ENCODE measurements at regions not wholly inside any gene's neighbourhood (a gene's known extent, or its start where the extent isn't known, plus 50 kb on each side); places are given as distances from the start of the nearest gene placed in this dataset.
"Not testable (repeated sequence)": the region's sequence is repeated elsewhere in the genome, so short reads cannot be mapped to it uniquely, and the experiment has no call there.

DNA sequence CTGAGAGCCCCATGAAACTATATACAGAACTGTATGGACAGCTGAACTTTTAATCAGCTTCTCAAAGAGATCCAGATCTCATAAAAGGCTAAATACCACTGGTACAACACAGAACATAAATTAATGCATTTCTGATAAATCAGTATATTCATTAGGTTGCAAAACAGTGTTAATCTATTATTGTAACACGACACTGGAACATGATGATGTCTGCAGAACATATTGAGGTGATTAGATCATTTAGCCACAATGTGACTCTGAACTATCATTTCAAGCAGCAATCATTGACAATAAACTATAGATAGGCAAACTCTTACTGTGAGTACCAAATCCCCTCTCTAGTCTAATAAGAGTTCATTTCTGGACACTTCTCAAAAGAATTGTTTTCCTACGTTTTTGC is 50.3 kb downstream of the GASK1B start:
- WGBS, result 52% methylated on average over 2 of the region's 2 CpGs
- H3K27ac ChIP-seq (ENCODE audit: low read depth), result no peak overlapping the region
- H3K4me3 ChIP-seq (ENCODE audit: low read depth, low read length), result no peak overlapping the region
- DNase-seq (ENCODE audit: extremely low spot score), result no peak
- peaks cover 2% of the 10 kb centered on the region for H3K36me3 ChIP-seq (ENCODE audit: insufficient read depth)
- H3K4me1 ChIP-seq (ENCODE audit: insufficient read depth), result no peaks in the 10 kb centered on the region

DNA sequence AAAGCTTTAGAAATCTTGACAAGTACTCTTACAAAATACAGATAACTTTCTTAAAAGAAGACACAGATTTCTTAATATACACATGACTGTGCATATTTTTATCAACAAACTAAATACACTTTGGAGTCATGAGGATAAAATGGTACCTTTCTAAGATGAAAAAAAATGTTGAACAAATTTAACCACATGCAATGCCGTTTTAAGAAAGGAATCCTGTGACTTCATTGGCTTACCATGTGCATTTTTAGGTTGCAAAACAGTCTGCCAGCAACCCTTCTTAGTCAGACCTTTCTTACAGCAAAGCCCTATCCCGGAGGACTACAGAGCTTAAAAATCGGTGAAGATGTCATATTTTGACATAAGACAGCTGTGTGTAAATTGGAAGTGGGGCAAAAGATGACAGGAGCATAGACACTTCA is 51.7 kb downstream of the GASK1B start:
- WGBS, result 13% methylated on average over 3 of the region's 3 CpGs
- no peak overlapping the region for H3K27ac ChIP-seq (ENCODE audit: low read depth)
- H3K36me3 ChIP-seq (ENCODE audit: insufficient read depth), result peaks cover 2% of the 10 kb centered on the region
- no peaks in the 10 kb centered on the region for H3K4me1 ChIP-seq (ENCODE audit: insufficient read depth)
- H3K4me3 ChIP-seq (ENCODE audit: low read depth, low read length), result no peak overlapping the region
- peak; percentile 78 for DNase-seq (ENCODE audit: extremely low spot score)

- H3K4me3 ChIP-seq (ENCODE audit: low read depth, low read length); H3K27ac ChIP-seq (ENCODE audit: low read depth): not testable (repeated sequence)
- DNase-seq (ENCODE audit: extremely low spot score), result peak; percentile 79
These were observed 52.1 kb downstream of the GASK1B start for GRCh38 chr4:158120645-158121151.

GRCh38 chr4:158112611-158113010 is 60.2 kb downstream of the GASK1B start:
- no peak overlapping the region for H3K4me3 ChIP-seq (ENCODE audit: low read depth, low read length)
- no peaks in the 10 kb centered on the region for H3K36me3 ChIP-seq (ENCODE audit: insufficient read depth)
- H3K4me1 ChIP-seq (ENCODE audit: insufficient read depth), result no peaks in the 10 kb centered on the region
- DNase-seq (ENCODE audit: extremely low spot score), result no peak
- no peak overlapping the region for H3K27ac ChIP-seq (ENCODE audit: low read depth)

More at GRCh38 chr4:158120645-158121151, 52.1 kb downstream of the GASK1B start:
- not testable (repeated sequence) for H3K36me3 ChIP-seq (ENCODE audit: insufficient read depth); H3K4me1 ChIP-seq (ENCODE audit: insufficient read depth)
- 16% methylated on average over 6 of the region's 6 CpGs for WGBS

DNA sequence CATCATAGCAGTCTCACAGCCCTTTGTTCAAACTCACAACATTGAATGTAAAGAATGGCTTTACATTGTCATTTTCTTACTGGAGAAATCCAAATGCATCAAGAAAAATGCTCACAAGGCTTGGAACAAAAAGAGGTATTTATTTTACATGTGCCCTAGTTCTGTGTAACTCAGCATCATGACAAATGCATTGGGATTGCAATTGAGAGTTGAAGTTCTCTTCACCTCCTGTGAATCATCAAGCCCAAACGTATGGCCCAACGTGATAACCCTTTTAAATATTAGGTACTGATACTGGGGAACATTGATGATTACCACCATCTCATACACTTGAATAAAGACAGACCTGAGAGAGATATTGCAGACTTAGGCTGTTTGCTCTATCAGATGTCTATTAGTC is 61.6 kb downstream of the GASK1B start:
- no peaks in the 10 kb centered on the region for H3K4me1 ChIP-seq (ENCODE audit: insufficient read depth)
- H3K4me3 ChIP-seq (ENCODE audit: low read depth, low read length), result no peak overlapping the region
- H3K27ac ChIP-seq (ENCODE audit: low read depth), result no peak overlapping the region
- H3K36me3 ChIP-seq (ENCODE audit: insufficient read depth), result no peaks in the 10 kb centered on the region
- DNase-seq (ENCODE audit: extremely low spot score), result no peak
- 86% methylated on average over 2 of the region's 2 CpGs for WGBS

GRCh38 chr4:158102904-158103303 is 69.9 kb downstream of the GASK1B start:
- 75% methylated on average over 4 of the region's 4 CpGs for WGBS
- Histone ChIP-seq H3K4me1 (ENCODE audit: insufficient read depth) (no peaks in the 10 kb centered on the region), H3K36me3 (ENCODE audit: insufficient read depth) (no peaks in the 10 kb centered on the region), H3K27ac (ENCODE audit: low read depth) (no peak overlapping the region), H3K4me3 (ENCODE audit: low read depth, low read length) (no peak overlapping the region)
- no peak for DNase-seq (ENCODE audit: extremely low spot score)

DNA sequence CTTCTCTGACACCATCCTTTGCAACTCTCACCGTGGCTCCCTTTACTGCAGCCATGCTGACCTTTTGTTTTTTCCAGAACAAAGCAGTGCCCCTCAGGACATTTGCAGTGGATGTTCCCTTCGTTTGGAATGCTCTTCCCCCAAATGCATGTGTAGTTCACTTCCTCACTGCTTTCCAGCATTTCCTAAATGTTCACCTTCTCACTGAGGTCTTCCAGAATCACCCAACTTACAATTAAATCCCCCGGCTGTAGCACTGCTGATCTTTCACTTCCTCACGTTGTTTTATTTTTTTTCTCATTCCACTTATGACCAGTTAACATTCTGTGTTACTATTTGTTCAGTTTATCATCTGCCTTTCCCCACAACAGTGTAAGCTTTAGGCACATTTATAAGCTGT is 73.1 kb downstream of the GASK1B start:
- no peak overlapping the region for H3K4me3 ChIP-seq (ENCODE audit: low read depth, low read length)
- H3K36me3 ChIP-seq (ENCODE audit: insufficient read depth), result no peaks in the 10 kb centered on the region
- WGBS, result 58% methylated on average over 4 of the region's 4 CpGs
- H3K27ac ChIP-seq (ENCODE audit: low read depth), result no peak overlapping the region
- no peak for DNase-seq (ENCODE audit: extremely low spot score)
- no peaks in the 10 kb centered on the region for H3K4me1 ChIP-seq (ENCODE audit: insufficient read depth)

DNA sequence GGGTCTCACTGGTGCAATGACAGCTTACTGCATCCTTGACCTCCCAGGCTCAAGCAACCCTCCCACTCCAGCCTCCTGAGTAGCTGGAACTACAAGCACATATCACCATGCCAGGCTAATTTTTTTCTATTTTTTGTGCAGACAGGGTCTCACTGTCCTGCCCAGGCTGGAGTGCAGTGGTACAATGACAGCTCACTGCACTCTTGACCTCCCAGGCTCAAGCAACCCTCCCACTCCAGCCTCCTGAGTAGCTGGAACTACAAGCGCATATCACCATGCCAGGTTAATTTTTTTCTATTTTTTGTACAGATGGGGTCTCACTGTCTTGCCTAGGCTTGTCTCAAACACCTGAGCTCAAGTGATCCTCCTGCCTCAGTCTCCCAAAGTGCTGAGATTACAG is 74.0 kb downstream of the GASK1B start:
- WGBS, result 100% methylated on average over 1 of the region's 1 CpG
- no peaks in the 10 kb centered on the region for H3K4me1 ChIP-seq (ENCODE audit: insufficient read depth)
- no peaks in the 10 kb centered on the region for H3K36me3 ChIP-seq (ENCODE audit: insufficient read depth)
- H3K27ac ChIP-seq (ENCODE audit: low read depth), result no peak overlapping the region
- no peak overlapping the region for H3K4me3 ChIP-seq (ENCODE audit: low read depth, low read length)
- DNase-seq (ENCODE audit: extremely low spot score), result no peak

GRCh38 chr4:158094413-158095134 is 78.3 kb downstream of the GASK1B start:
- WGBS, result 93% methylated on average over 1 of the region's 1 CpG
- peak overlapping the region; percentile 73 for H3K27ac ChIP-seq (ENCODE audit: low read depth)
- no peaks in the 10 kb centered on the region for H3K36me3 ChIP-seq (ENCODE audit: insufficient read depth)
- peak; percentile 62 for DNase-seq (ENCODE audit: extremely low spot score)
- no peak overlapping the region for H3K4me3 ChIP-seq (ENCODE audit: low read depth, low read length)
- H3K4me1 ChIP-seq (ENCODE audit: insufficient read depth), result peaks cover 2% of the 10 kb centered on the region

DNA sequence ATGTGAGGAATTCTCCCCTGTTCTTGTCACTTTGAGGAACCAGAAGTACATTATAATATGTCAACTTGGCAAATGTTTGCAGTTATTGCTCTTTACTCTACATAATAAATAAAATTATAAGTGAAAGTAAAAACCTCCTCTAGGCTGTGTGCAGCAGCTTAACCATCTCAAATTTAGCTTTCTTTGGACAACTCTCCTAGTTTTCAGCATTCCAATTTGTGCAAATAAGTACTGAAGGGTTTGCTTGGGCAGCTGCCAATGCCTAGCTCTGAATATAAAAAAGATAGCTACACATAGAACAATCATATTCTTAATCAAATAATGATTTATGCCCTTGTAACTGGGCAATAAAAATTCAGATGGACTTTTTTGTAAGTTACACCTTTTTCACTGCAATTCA is 82.5 kb downstream of the GASK1B start:
- H3K4me3 ChIP-seq (ENCODE audit: low read depth, low read length), result no peak overlapping the region
- peaks cover 2% of the 10 kb centered on the region for H3K4me1 ChIP-seq (ENCODE audit: insufficient read depth)
- no peaks in the 10 kb centered on the region for H3K36me3 ChIP-seq (ENCODE audit: insufficient read depth)
- no peak overlapping the region for H3K27ac ChIP-seq (ENCODE audit: low read depth)
- DNase-seq (ENCODE audit: extremely low spot score), result peak; percentile 54

GRCh38 chr4:158089897-158090296 is 82.9 kb downstream of the GASK1B start:
- not testable (repeated sequence) for DNase-seq (ENCODE audit: extremely low spot score); H3K4me3 ChIP-seq (ENCODE audit: low read depth, low read length); H3K27ac ChIP-seq (ENCODE audit: low read depth); H3K4me1 ChIP-seq (ENCODE audit: insufficient read depth); H3K36me3 ChIP-seq (ENCODE audit: insufficient read depth)
- WGBS, result 90% methylated on average over 21 of the region's 21 CpGs

DNA sequence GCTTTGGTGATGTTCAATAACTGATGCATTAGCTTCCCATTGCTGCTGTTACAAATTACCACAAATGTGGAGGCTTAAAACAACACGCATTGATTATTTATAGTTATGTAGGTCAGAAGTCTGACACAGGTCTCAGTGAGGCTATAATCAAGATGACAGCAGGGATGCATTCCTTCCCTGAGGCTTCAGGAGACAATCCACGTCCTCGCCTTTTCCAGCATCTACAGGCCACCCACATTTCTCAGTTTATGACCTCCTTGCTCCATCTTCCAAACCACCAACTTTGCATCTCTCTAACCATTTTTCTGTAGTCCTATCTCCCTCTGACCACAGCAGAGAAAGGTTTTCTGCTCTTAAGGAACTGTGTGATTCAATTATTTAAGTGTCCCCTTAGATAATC is 92.5 kb downstream of the GASK1B start:
- WGBS, result 64% methylated on average over 3 of the region's 3 CpGs
- DNase-seq (ENCODE audit: extremely low spot score), result no peak
- Histone ChIP-seq H3K27ac (ENCODE audit: low read depth) (no peak overlapping the region), H3K36me3 (ENCODE audit: insufficient read depth) (no peaks in the 10 kb centered on the region), H3K4me1 (ENCODE audit: insufficient read depth) (no peaks in the 10 kb centered on the region), H3K4me3 (ENCODE audit: low read depth, low read length) (no peak overlapping the region)

GRCh38 chr4:158079661-158080060 is 93.2 kb downstream of the GASK1B start:
- DNase-seq (ENCODE audit: extremely low spot score), result peak; percentile 73
- 30% methylated on average over 2 of the region's 2 CpGs for WGBS
- Histone ChIP-seq H3K36me3 (ENCODE audit: insufficient read depth) (no peaks in the 10 kb centered on the region), H3K4me3 (ENCODE audit: low read depth, low read length) (no peak overlapping the region), H3K27ac (ENCODE audit: low read depth) (no peak overlapping the region), H3K4me1 (ENCODE audit: insufficient read depth) (no peaks in the 10 kb centered on the region)

GRCh38 chr4:158077835-158078234 is 95.0 kb downstream of the GASK1B start:
- no peak for DNase-seq (ENCODE audit: extremely low spot score)
- no peak overlapping the region for H3K4me3 ChIP-seq (ENCODE audit: low read depth, low read length)
- H3K27ac ChIP-seq (ENCODE audit: low read depth), result no peak overlapping the region
- WGBS, result 97% methylated on average over 2 of the region's 2 CpGs
- H3K4me1 ChIP-seq (ENCODE audit: insufficient read depth), result no peaks in the 10 kb centered on the region
- no peaks in the 10 kb centered on the region for H3K36me3 ChIP-seq (ENCODE audit: insufficient read depth)

- Histone ChIP-seq H3K36me3 (ENCODE audit: insufficient read depth) (no peaks in the 10 kb centered on the region), H3K4me3 (ENCODE audit: low read depth, low read length) (no peak overlapping the region), H3K4me1 (ENCODE audit: insufficient read depth) (no peaks in the 10 kb centered on the region), H3K27ac (ENCODE audit: low read depth) (no peak overlapping the region)
- WGBS, result 92% methylated on average over 5 of the region's 5 CpGs
- DNase-seq (ENCODE audit: extremely low spot score), result no peak
These were observed 98.0 kb downstream of the GASK1B start for GRCh38 chr4:158074851-158075250.

Measured in urinary bladder (tissue), 3 donors.